ENCODE measurements at regions not wholly inside any gene's neighbourhood (a gene's known extent, or its start where the extent isn't known, plus 50 kb on each side); places are given as distances from the start of the nearest gene placed in this dataset.

- no peaks in the 10 kb centered on the region for H3K4me1 Mint-ChIP-seq
- DNase-seq: no peak
- no peaks in the 10 kb centered on the region for H3K9me3 Mint-ChIP-seq (ENCODE audit: low read depth)
- H3K27ac Mint-ChIP-seq: no peak overlapping the region
- no peak overlapping the region for H3K4me3 Mint-ChIP-seq
- CTCF ChIA-PET: no interaction called here
- no peak for ATAC-seq
- no peaks in the 10 kb centered on the region for H3K36me3 Mint-ChIP-seq
- peaks cover 3% of the 10 kb centered on the region for H3K27me3 Mint-ChIP-seq
Measured at GRCh38 chr15:35596285-35596684, 50.3 kb upstream of the DPH6 start.

- Mint-ChIP-seq H3K4me1 (no peaks in the 10 kb centered on the region), H3K27me3 (peaks cover 3% of the 10 kb centered on the region), H3K4me3 (no peak overlapping the region), H3K36me3 (no peaks in the 10 kb centered on the region), H3K27ac (no peak overlapping the region), H3K9me3 (ENCODE audit: low read depth) (no peaks in the 10 kb centered on the region)
- DNase-seq (no peak), ATAC-seq (no peak)
- CTCF ChIA-PET: no interaction called here
Measured at GRCh38 chr15:35602836-35603235, 56.9 kb upstream of the DPH6 start.

- DNase-seq: no peak
- CTCF ChIA-PET: no interaction called here
- H3K4me1 Mint-ChIP-seq: no peaks in the 10 kb centered on the region
Measured at GRCh38 chr15:35603301-35603700, 57.3 kb upstream of the DPH6 start.

GRCh38 chr15:35603856-35604255 is 57.9 kb upstream of the DPH6 start:
- no peak overlapping the region for H3K4me3 Mint-ChIP-seq
- ATAC-seq (no peak), DNase-seq (no peak)
- CTCF ChIA-PET: no interaction called here
- no peaks in the 10 kb centered on the region for H3K9me3 Mint-ChIP-seq (ENCODE audit: low read depth)
- no peak overlapping the region for H3K27ac Mint-ChIP-seq
- no peaks in the 10 kb centered on the region for H3K4me1 Mint-ChIP-seq
- no peaks in the 10 kb centered on the region for H3K36me3 Mint-ChIP-seq
- H3K27me3 Mint-ChIP-seq: peaks cover 3% of the 10 kb centered on the region

More at GRCh38 chr15:35603301-35603700, 57.3 kb upstream of the DPH6 start:
- no peaks in the 10 kb centered on the region for H3K36me3 Mint-ChIP-seq
- H3K27ac Mint-ChIP-seq: no peak overlapping the region
- no peaks in the 10 kb centered on the region for H3K9me3 Mint-ChIP-seq (ENCODE audit: low read depth)
- ATAC-seq: no peak
- H3K4me3 Mint-ChIP-seq: no peak overlapping the region
- H3K27me3 Mint-ChIP-seq: peaks cover 3% of the 10 kb centered on the region

GRCh38 chr15:35605764-35606449 is 59.9 kb upstream of the DPH6 start:
- no peak for DNase-seq
- no peaks in the 10 kb centered on the region for H3K36me3 Mint-ChIP-seq
- CTCF ChIA-PET: interaction anchor here (0.9 kb wide), 1 partner anchor 29 kb away, joined by 3 read pairs; no protein-coding TSS in a partner anchor
- no peak overlapping the region for H3K27ac Mint-ChIP-seq
- H3K27me3 Mint-ChIP-seq: peaks cover 5% of the 10 kb centered on the region
- H3K4me1 Mint-ChIP-seq: no peaks in the 10 kb centered on the region
- no peak for ATAC-seq
- H3K4me3 Mint-ChIP-seq: no peak overlapping the region
- no peaks in the 10 kb centered on the region for H3K9me3 Mint-ChIP-seq (ENCODE audit: low read depth)

- no peak overlapping the region for H3K4me3 Mint-ChIP-seq
- H3K36me3 Mint-ChIP-seq: no peaks in the 10 kb centered on the region
- H3K4me1 Mint-ChIP-seq: no peaks in the 10 kb centered on the region
- CTCF ChIA-PET: no interaction called here
- H3K9me3 Mint-ChIP-seq (ENCODE audit: low read depth): no peaks in the 10 kb centered on the region
- H3K27ac Mint-ChIP-seq: no peak overlapping the region
- no peak for ATAC-seq
- DNase-seq: no peak
- peaks cover 5% of the 10 kb centered on the region for H3K27me3 Mint-ChIP-seq
Measured at GRCh38 chr15:35606450-35606779, 60.5 kb upstream of the DPH6 start.

- DNase-seq: no peak
Measured at GRCh38 chr15:35616498-35617271, 70.7 kb upstream of the DPH6 start.

GRCh38 chr15:35618260-35619188 is 72.6 kb upstream of the DPH6 start:
- no peaks in the 10 kb centered on the region for H3K4me1 Mint-ChIP-seq
- H3K27ac Mint-ChIP-seq: no peak overlapping the region
- CTCF ChIA-PET: no interaction called here
- no peak for ATAC-seq
- no peak for DNase-seq
- peaks cover 3% of the 10 kb centered on the region for H3K9me3 Mint-ChIP-seq (ENCODE audit: low read depth)
- H3K4me3 Mint-ChIP-seq: no peak overlapping the region
- no peaks in the 10 kb centered on the region for H3K36me3 Mint-ChIP-seq
- peaks cover 8% of the 10 kb centered on the region for H3K27me3 Mint-ChIP-seq

More at GRCh38 chr15:35616498-35617271, 70.7 kb upstream of the DPH6 start:
- H3K4me3 Mint-ChIP-seq: no peak overlapping the region
- H3K27me3 Mint-ChIP-seq: peaks cover 8% of the 10 kb centered on the region
- H3K4me1 Mint-ChIP-seq: no peaks in the 10 kb centered on the region
- H3K9me3 Mint-ChIP-seq (ENCODE audit: low read depth): peaks cover 3% of the 10 kb centered on the region
- CTCF ChIA-PET: no interaction called here
- H3K27ac Mint-ChIP-seq: no peak overlapping the region
- H3K36me3 Mint-ChIP-seq: no peaks in the 10 kb centered on the region
- no peak for ATAC-seq

- no peak overlapping the region for H3K4me3 Mint-ChIP-seq
- CTCF ChIA-PET: no interaction called here
- H3K36me3 Mint-ChIP-seq: no peaks in the 10 kb centered on the region
- peaks cover 5% of the 10 kb centered on the region for H3K27me3 Mint-ChIP-seq
- no peaks in the 10 kb centered on the region for H3K4me1 Mint-ChIP-seq
- DNase-seq: no peak
- H3K9me3 Mint-ChIP-seq (ENCODE audit: low read depth): no peaks in the 10 kb centered on the region
- no peak overlapping the region for H3K27ac Mint-ChIP-seq
- no peak for ATAC-seq
Measured at GRCh38 chr15:35622641-35623340, 76.8 kb upstream of the DPH6 start.

- DNase-seq: no peak
- no peak overlapping the region for H3K4me3 Mint-ChIP-seq
- H3K4me1 Mint-ChIP-seq: no peaks in the 10 kb centered on the region
- no peak for ATAC-seq
- H3K27me3 Mint-ChIP-seq: peaks cover 2% of the 10 kb centered on the region
- no peak overlapping the region for H3K27ac Mint-ChIP-seq
- CTCF ChIA-PET: no interaction called here
- H3K36me3 Mint-ChIP-seq: no peaks in the 10 kb centered on the region
- no peaks in the 10 kb centered on the region for H3K9me3 Mint-ChIP-seq (ENCODE audit: low read depth)
Measured at GRCh38 chr15:35624881-35625280, 78.9 kb upstream of the DPH6 start.

GRCh38 chr15:35626571-35627318 is 80.8 kb upstream of the DPH6 start:
- ATAC-seq (no peak), DNase-seq (no peak)
- CTCF ChIA-PET: no interaction called here
- Mint-ChIP-seq H3K4me3 (no peak overlapping the region), H3K36me3 (no peaks in the 10 kb centered on the region), H3K27ac (no peak overlapping the region), H3K9me3 (ENCODE audit: low read depth) (no peaks in the 10 kb centered on the region), H3K4me1 (no peaks in the 10 kb centered on the region), H3K27me3 (peaks cover 5% of the 10 kb centered on the region)

GRCh38 chr15:35627696-35628095 is 81.7 kb upstream of the DPH6 start:
- ATAC-seq (no peak), DNase-seq (no peak)
- Mint-ChIP-seq H3K36me3 (no peaks in the 10 kb centered on the region), H3K4me1 (no peaks in the 10 kb centered on the region), H3K4me3 (no peak overlapping the region), H3K27ac (no peak overlapping the region), H3K27me3 (peaks cover 5% of the 10 kb centered on the region), H3K9me3 (ENCODE audit: low read depth) (no peaks in the 10 kb centered on the region)
- CTCF ChIA-PET: no interaction called here

- Mint-ChIP-seq H3K4me3 (no peak overlapping the region), H3K27me3 (peaks cover 5% of the 10 kb centered on the region), H3K27ac (no peak overlapping the region), H3K4me1 (no peaks in the 10 kb centered on the region), H3K36me3 (no peaks in the 10 kb centered on the region), H3K9me3 (ENCODE audit: low read depth) (no peaks in the 10 kb centered on the region)
- DNase-seq: no peak
- CTCF ChIA-PET: interaction anchor here (0.6 kb wide), 1 partner anchor 59 kb away, joined by 3 read pairs; no protein-coding TSS in a partner anchor
- no peak for ATAC-seq
Measured at GRCh38 chr15:35629766-35630165, 83.8 kb upstream of the DPH6 start.

All from activated CD8-positive, alpha-beta memory T cell treated with anti-CD3 and anti-CD28 coated beads, Interleukin-2, amount 10 ng/mL, durations not matched to agents 7 days and 5 days (primary cell).